Esophagus muscularis mucosa (tissue), 3 donors: ENCODE measurements at regions not wholly inside any gene's neighbourhood (a gene's known extent, or its start where the extent isn't known, plus 50 kb on each side); places are given as distances from the start of the nearest gene placed in this dataset.

Experiments
- POLR2A ChIP-seq: fragments of 450-650 bp; IDR thresholded peaks from one replicate; pipeline ENCODE4 v1.6.1; 2017; ENCODE audit warnings: antibody characterized with exemption, moderate library complexity, mild to moderate bottlenecking, low read depth
- TF ChIP-seq, protein P1 (sequence below), 3 experiments: fragments of 200-600 bp in 2 of 3; fragments of 450-650 bp in 1 of 3; sonication (generic) in 2 of 3; IDR thresholded peaks; one replicate each; pipeline ENCODE4 v1.5.1; 2017 to 2019; ENCODE audit warnings: antibody characterized with exemption in 3 of 3, mild to moderate bottlenecking in 2 of 3, moderate library complexity in 1 of 3

DNA sequence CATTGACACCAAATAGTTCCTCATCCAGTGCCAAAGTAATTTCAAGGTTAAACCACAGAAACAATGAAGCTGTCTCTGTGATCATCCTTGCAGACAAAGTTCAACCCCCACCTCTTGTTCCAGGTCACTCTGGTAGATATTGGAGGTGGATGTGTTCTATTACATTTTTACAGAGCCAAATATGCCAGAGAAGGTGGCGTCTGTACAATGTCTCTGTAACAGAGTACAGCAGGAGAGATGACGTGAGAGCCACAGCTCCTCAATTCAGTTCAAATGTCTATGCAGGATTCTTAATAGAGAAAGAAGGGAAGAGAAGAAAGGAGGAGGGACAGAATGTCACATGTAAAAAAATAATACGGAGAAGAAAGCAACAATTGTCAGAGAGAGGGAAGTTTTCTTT, 268.3 kb upstream of the OR4E1 start:
- TF ChIP-seq, protein P1, sequence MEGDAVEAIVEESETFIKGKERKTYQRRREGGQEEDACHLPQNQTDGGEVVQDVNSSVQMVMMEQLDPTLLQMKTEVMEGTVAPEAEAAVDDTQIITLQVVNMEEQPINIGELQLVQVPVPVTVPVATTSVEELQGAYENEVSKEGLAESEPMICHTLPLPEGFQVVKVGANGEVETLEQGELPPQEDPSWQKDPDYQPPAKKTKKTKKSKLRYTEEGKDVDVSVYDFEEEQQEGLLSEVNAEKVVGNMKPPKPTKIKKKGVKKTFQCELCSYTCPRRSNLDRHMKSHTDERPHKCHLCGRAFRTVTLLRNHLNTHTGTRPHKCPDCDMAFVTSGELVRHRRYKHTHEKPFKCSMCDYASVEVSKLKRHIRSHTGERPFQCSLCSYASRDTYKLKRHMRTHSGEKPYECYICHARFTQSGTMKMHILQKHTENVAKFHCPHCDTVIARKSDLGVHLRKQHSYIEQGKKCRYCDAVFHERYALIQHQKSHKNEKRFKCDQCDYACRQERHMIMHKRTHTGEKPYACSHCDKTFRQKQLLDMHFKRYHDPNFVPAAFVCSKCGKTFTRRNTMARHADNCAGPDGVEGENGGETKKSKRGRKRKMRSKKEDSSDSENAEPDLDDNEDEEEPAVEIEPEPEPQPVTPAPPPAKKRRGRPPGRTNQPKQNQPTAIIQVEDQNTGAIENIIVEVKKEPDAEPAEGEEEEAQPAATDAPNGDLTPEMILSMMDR (IDR thresholded peaks at IDR 0.05): no peak
- no peak for TF ChIP-seq POLR2A
